IPS-20b (cell line): ENCODE measurements at regions not wholly inside any gene's neighbourhood (a gene's known extent, or its start where the extent isn't known, plus 50 kb on each side); places are given as distances from the start of the nearest gene placed in this dataset.
A peak's percentile ranks its signal among the peaks of the same experiment; 100 is the strongest.
"Not testable (repeated sequence)": the region's sequence is repeated elsewhere in the genome, so short reads cannot be mapped to it uniquely, and the experiment has no call there.

Experiments used
- H3K27ac ChIP-seq: one replicate; pipeline ENCODE4 v1.5.1; 2013; ENCODE audit warnings: low read length
- H3K27me3 ChIP-seq: 2 replicates; pipeline ENCODE4 v1.6.1; 2013; ENCODE audit warnings: mild to moderate bottlenecking, low read length, inconsistent platforms; ENCODE audit not compliant: insufficient read depth
- H3K36me3 ChIP-seq: 2 replicates; pipeline ENCODE4 v1.6.1; 2013; ENCODE audit warnings: low read depth, mild to moderate bottlenecking, inconsistent platforms, low read length, moderate library complexity; ENCODE audit not compliant: insufficient read depth
- H3K4me1 ChIP-seq: 2 replicates; pipeline ENCODE4 v1.6.1; 2013; ENCODE audit warnings: mild to moderate bottlenecking, control low read depth, inconsistent platforms, low read length, moderate library complexity; ENCODE audit not compliant: insufficient read depth
- H3K4me3 ChIP-seq: 2 replicates; pipeline ENCODE4 v1.5.1; 2013; ENCODE audit warnings: mild to moderate bottlenecking, low read length, inconsistent platforms
- H3K9ac ChIP-seq: 2 replicates; pipeline ENCODE4 v1.6.1; 2013; ENCODE audit warnings: low read depth, mild to moderate bottlenecking, inconsistent platforms, low read length, moderate library complexity
- H3K9me3 ChIP-seq: 2 replicates; pipeline ENCODE4 v1.6.1; 2013; ENCODE audit warnings: mild to moderate bottlenecking, low read depth, low read length, inconsistent platforms; ENCODE audit not compliant: insufficient read depth

DNA sequence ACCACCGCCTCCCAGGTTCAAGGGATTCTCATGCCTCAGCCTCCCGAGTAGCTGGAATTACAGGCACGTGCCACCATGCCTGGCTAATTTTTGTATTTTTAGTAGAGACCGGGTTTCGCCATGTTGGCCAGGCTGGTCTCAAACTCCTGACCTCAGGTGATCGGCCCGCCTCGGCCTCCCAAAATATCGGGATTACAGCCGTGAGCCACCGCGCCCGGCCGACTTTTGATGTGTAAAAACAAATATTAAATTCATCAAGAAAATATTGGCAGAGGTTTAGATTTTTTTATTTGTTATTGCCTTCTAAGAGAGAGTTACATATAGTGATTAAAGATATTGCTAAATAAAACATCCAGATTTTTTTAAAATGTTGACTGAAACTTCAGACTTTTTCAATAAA lies 390.8 kb upstream of the SLC10A2 start:
- not testable (repeated sequence) for H3K4me3 ChIP-seq, H3K4me1 ChIP-seq, H3K9me3 ChIP-seq, H3K27ac ChIP-seq, H3K9ac ChIP-seq, H3K27me3 ChIP-seq, H3K36me3 ChIP-seq

DNA sequence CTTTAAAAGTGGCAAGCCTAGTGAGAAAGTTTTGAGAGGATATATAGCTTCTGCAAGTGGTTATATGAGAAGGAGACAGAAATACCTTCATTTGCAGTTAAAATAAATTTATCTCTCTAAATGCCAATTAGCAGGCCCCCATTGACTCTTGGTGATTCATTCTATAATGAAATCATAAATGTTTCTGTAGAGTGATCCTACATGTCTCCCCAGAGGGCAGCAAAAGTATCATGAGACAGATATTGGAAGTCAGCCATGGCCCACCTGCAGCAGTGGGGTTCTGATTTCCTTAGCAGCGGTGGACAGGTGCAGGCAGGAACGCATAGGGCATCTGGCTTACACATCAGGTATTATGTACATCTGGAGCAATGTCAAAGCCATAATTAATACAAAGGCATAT lies 385.4 kb upstream of the SLC10A2 start:
- no peaks in the 10 kb centered on the region; the same call in 1 of the 2 replicates for H3K4me1 ChIP-seq
- no peak overlapping the region for H3K9ac ChIP-seq
- no peaks in the 10 kb centered on the region for H3K9me3 ChIP-seq
- H3K27ac ChIP-seq: no peak overlapping the region
- no peaks in the 10 kb centered on the region for H3K36me3 ChIP-seq
- no peak overlapping the region for H3K4me3 ChIP-seq
- no peaks in the 10 kb centered on the region for H3K27me3 ChIP-seq

DNA sequence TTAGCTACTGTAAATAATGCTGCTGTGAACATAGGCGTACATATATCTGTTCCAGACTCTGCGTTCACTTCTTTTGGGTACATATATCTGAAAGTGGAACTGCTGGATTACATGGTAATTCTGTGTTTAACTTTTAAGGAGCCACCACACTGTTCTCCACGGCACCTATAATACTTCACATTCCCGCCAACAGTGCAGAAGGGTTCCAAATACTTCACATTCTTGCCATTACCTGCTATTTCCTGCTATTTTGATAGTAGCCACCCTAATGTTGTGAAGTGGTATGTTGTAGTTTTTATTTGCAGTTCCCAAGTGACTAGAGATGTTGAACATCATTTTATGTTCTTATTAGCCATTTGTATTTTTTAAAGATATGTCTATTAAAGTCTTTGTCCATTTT lies 377.4 kb upstream of the SLC10A2 start:
- no peak overlapping the region for H3K27ac ChIP-seq
- H3K4me1 ChIP-seq: no peaks in the 10 kb centered on the region
- H3K27me3 ChIP-seq: no peaks in the 10 kb centered on the region
- no peak overlapping the region for H3K4me3 ChIP-seq
- H3K9me3 ChIP-seq: no peaks in the 10 kb centered on the region
- H3K36me3 ChIP-seq: no peaks in the 10 kb centered on the region
- no peak overlapping the region for H3K9ac ChIP-seq

DNA sequence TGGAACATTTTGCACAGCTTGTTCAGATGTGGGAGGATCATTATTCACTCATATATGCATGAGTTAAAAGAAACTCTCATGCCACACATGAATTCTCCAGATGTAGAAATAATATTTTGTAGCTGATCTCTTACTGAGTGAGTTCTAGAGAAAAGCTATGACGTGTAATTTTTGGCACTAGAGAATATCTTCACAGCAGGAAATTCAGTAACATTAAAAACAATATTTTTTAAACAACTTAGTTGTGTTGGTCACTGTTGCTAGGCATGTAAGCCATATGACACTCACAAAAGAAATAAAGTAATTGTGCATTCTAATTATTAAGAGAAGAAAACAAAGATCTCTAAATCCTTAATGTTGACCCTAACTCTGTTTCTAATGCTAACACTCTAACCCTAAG lies 371.4 kb upstream of the SLC10A2 start:
- H3K9me3 ChIP-seq: no peaks in the 10 kb centered on the region
- peaks cover 20% of the 10 kb centered on the region for H3K4me1 ChIP-seq
- no peaks in the 10 kb centered on the region for H3K27me3 ChIP-seq
- no peaks in the 10 kb centered on the region for H3K36me3 ChIP-seq
- H3K4me3 ChIP-seq: no peak overlapping the region
- H3K9ac ChIP-seq: no peak overlapping the region
- H3K27ac ChIP-seq: no peak overlapping the region

DNA sequence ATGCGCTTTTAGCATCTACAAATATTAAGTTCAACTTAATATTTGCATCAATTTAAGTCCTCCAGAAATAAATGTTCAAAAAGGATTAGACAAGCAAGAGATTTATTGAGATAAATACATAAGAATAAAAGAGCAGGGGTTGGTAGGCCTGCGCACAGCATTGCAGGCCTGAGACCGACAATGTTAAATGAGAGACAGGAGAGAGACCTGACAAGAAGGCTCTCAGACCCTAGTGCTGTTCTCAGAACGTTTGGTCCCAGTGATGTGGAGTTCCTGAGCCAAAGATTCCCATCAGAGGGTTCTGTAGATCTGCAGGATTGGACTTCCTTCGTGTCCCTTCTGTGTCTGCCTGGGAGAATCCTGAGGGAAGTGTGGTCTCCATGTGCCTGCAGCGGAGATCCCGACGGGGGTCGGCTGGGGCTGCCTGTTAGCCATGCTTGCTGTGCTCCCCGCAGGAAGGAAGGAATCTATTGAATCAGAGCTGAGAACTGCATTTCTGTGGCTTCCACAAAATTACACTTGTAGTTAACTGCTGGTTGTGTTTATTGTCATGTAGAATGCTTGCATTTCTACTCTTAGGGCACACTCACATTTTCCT lies 369.9 kb upstream of the SLC10A2 start:
- Histone ChIP-seq H3K9me3 (no peaks in the 10 kb centered on the region), H3K27me3 (no peaks in the 10 kb centered on the region), H3K4me1 (peaks cover 20% of the 10 kb centered on the region), H3K36me3 (no peaks in the 10 kb centered on the region), H3K27ac (no peak overlapping the region), H3K9ac (peak overlapping the region; percentile 7; the same call in 1 of the 2 replicates), H3K4me3 (no peak overlapping the region)

DNA sequence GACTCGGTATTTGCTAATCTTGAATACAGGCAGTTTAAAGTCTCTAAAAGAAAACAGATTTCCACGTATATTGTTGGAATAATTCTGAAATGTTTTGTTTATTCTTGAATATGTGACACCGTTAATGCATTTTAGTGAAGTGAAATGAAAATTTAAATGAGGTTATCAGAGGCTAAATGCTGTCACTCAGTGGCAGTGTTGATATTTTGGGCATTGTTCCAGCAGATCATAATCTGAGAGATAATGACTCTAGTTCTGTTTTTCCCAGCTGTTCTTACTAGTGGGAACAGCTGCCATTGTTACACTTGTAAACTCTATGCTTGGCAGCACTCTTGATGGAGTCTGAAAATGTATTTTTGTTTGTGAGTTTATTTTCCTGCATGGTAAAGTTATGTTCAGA lies 365.6 kb upstream of the SLC10A2 start:
- H3K9me3 ChIP-seq: no peaks in the 10 kb centered on the region
- no peak overlapping the region for H3K4me3 ChIP-seq
- H3K9ac ChIP-seq: no peak overlapping the region
- no peaks in the 10 kb centered on the region for H3K36me3 ChIP-seq
- no peak overlapping the region for H3K27ac ChIP-seq
- no peaks in the 10 kb centered on the region for H3K27me3 ChIP-seq
- H3K4me1 ChIP-seq: peaks cover 19% of the 10 kb centered on the region

DNA sequence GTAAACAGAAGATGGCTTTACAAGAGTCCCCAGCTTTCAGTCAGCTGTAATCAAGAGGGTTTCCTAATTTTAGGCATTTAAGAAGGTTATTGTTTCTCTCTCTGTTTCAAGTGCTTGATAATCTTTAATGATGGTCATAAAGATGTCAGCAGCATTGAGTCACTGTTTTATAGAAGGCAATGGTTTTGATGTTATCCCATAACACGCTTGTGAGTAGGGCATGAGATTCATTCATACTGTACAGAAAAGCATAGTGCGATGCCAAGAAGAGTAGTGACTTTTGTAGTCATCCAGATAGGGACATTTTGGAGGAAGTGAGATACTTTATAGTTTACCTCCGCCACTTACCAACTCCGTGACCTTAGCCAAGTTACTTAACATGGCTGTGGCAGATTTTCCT lies 364.2 kb upstream of the SLC10A2 start:
- no peaks in the 10 kb centered on the region for H3K9me3 ChIP-seq
- H3K36me3 ChIP-seq: no peaks in the 10 kb centered on the region
- peaks cover 7% of the 10 kb centered on the region; the same call in 1 of the 2 replicates for H3K4me1 ChIP-seq
- no peak overlapping the region for H3K27ac ChIP-seq
- H3K27me3 ChIP-seq: no peaks in the 10 kb centered on the region
- H3K4me3 ChIP-seq: no peak overlapping the region
- H3K9ac ChIP-seq: no peak overlapping the region

DNA sequence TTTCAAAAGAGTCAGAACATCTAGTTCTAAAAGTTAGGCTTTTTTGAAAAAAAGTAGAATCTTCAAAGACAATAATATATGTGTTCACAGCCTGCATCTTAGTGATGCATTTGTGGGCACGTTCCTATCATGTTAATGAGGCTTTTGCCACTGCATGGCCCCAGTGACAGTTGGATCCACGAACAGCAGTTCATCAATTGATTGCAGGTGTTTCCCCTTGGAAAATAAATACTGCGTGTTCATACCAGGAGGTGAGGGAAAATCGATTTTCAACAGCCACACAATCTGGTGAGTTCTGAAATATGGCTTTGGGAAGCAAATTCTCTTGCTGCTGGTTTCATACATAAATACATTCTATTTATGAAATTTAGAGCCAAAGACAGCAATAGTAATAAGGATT lies 343.8 kb upstream of the SLC10A2 start:
- Histone ChIP-seq H3K27ac (no peak overlapping the region), H3K4me3 (no peak overlapping the region), H3K4me1 (peaks cover 7% of the 10 kb centered on the region; the same call in 1 of the 2 replicates), H3K9me3 (no peaks in the 10 kb centered on the region), H3K9ac (no peak overlapping the region), H3K27me3 (no peaks in the 10 kb centered on the region), H3K36me3 (no peaks in the 10 kb centered on the region)

DNA sequence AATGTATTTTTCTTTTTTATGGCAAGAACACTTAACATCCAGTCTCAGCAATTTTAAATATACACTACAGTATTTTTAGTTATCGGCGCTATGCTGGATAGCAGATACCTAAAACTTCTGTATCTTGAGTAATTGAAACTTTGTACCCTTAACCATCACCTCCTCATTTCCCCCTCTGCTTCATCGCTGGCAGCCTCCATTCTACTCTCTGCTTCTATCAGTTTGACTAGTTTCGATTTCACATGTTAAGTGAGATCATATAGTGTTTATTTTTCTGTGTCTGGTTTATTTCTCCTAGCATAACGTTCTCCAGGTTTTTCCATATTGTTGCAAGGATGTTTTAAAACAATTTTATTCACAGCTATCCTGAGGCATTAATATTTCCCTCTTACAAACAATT lies 340.8 kb upstream of the SLC10A2 start:
- no peak overlapping the region for H3K9ac ChIP-seq
- no peaks in the 10 kb centered on the region for H3K36me3 ChIP-seq
- peaks cover 10% of the 10 kb centered on the region; the same call in 1 of the 2 replicates for H3K4me1 ChIP-seq
- H3K9me3 ChIP-seq: no peaks in the 10 kb centered on the region
- H3K27ac ChIP-seq: no peak overlapping the region
- no peak overlapping the region for H3K4me3 ChIP-seq
- no peaks in the 10 kb centered on the region for H3K27me3 ChIP-seq

DNA sequence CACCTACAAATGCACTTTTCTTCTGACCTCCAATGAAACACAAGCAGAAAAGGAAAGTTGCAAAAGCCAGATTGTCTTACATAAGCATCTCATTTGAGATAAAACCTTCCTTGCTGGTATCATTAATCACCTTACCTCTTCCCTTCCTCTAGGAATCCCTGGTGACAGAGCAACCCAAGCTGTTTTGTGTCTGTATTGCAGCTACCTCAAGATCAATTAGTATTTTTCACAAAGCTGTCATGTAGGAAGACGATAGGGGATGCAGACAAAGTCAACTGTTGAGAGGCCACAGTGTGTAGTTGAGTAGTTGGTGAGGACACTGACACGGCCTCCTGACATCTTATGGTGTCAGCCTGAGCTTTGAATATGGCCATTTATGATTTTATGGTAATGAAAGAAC lies 339.1 kb upstream of the SLC10A2 start:
- H3K9ac ChIP-seq: no peak overlapping the region
- H3K9me3 ChIP-seq: no peaks in the 10 kb centered on the region
- no peak overlapping the region for H3K27ac ChIP-seq
- H3K4me3 ChIP-seq: no peak overlapping the region
- peaks cover 10% of the 10 kb centered on the region; the same call in 1 of the 2 replicates for H3K4me1 ChIP-seq
- H3K36me3 ChIP-seq: no peaks in the 10 kb centered on the region
- H3K27me3 ChIP-seq: no peaks in the 10 kb centered on the region

DNA sequence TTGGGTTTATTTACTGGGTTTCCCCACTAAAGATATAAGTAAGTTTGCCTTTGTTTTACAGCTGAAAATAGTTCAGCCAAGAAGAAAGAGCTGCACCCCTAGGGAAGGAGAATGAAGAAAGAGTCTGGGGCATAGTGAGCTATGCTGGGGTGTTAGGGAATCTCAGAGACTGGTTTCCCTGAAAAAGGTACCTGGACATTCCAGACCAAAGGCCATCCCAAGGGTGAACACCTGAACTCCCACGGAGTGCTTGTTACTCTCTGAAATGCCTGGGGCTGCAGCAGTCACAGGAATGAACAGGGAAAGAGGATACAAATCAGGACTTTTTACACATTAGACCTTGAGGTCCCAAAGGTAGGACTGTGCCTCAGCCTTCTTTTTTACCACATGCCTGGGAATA lies 337.6 kb upstream of the SLC10A2 start:
- Histone ChIP-seq H3K9me3 (peaks cover 8% of the 10 kb centered on the region; the same call in 1 of the 2 replicates), H3K27ac (no peak overlapping the region), H3K4me1 (peaks cover 10% of the 10 kb centered on the region; the same call in 1 of the 2 replicates), H3K4me3 (0 out of 2 replicates have a peak overlapping the region, but pooled peaks have one; percentile 17), H3K9ac (no peak overlapping the region), H3K27me3 (no peaks in the 10 kb centered on the region), H3K36me3 (no peaks in the 10 kb centered on the region)

DNA sequence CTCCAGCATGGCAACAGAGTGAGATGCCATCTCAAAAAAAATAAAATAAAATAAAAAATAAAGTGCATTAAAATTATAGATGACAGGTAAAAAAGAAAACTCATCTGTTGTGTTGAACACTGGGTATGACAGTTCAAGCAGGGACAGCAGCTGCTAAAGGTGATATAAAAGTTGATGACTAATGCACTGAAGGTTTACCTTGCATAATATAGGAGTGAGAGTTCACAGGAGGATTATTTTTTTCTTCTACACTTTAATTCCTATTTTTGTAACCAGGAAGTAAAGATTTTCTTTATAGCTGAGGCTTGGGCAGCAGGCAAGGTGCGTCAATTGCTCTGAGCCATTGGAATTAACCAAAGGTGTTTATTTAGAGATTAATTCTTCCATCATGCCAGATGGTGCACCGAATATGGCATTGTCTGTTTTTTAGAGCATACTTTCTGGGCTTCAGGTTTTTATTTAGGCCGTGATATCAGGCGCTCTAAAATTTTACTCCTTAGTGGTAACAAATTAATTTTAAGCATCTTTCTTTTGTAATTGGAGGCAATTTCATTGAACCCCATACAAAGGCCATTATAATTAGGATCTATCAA lies 337.0 kb upstream of the SLC10A2 start:
- Histone ChIP-seq H3K9ac (no peak overlapping the region), H3K9me3 (peaks cover 13% of the 10 kb centered on the region; the same call in 1 of the 2 replicates), H3K4me3 (no peak overlapping the region), H3K27me3 (no peaks in the 10 kb centered on the region), H3K36me3 (no peaks in the 10 kb centered on the region), H3K27ac (no peak overlapping the region), H3K4me1 (peaks cover 10% of the 10 kb centered on the region; the same call in 1 of the 2 replicates)
